GM19240 (cell line): ENCODE measurements at regions not wholly inside any gene's neighbourhood (a gene's known extent, or its start where the extent isn't known, plus 50 kb on each side); places are given as distances from the start of the nearest gene placed in this dataset.

Experiments used
- DNase-seq: peaks from one replicate; pipeline ENCODE4 v3.0.0; 2011; ENCODE audit warnings: low spot score; ENCODE audit not compliant: insufficient read length

GRCh38 chr2:151033271-151034248 is 228.1 kb downstream of the RBM43 start:
- DNase-seq, result no peak

GRCh38 chr2:151032741-151033191 is 228.9 kb downstream of the RBM43 start:
- no peak for DNase-seq

GRCh38 chr2:151030663-151031230 is 230.9 kb downstream of the RBM43 start:
- no peak for DNase-seq

- no peak for DNase-seq
Measured at GRCh38 chr2:151029406-151030157, 232.1 kb downstream of the RBM43 start.

GRCh38 chr2:151028691-151029176 is 232.9 kb downstream of the RBM43 start:
- no peak for DNase-seq

- no peak for DNase-seq
Measured at GRCh38 chr2:151027151-151027550, 234.5 kb downstream of the RBM43 start.

GRCh38 chr2:151025816-151026215 is 235.8 kb downstream of the RBM43 start:
- no peak for DNase-seq

GRCh38 chr2:151024696-151025251 is 236.9 kb downstream of the RBM43 start:
- DNase-seq, result no peak

- DNase-seq, result no peak
Measured at GRCh38 chr2:151021747-151022452, 239.8 kb downstream of the RBM43 start.

- DNase-seq, result no peak
Measured at GRCh38 chr2:151020411-151020810, 241.3 kb downstream of the RBM43 start.

- no peak for DNase-seq
Measured at GRCh38 chr2:151009437-151010175, 252.1 kb downstream of the RBM43 start.

GRCh38 chr2:151007365-151007764 is 254.3 kb downstream of the RBM43 start:
- DNase-seq, result no peak

- DNase-seq, result no peak
Measured at GRCh38 chr2:151002959-151003600, 258.6 kb downstream of the RBM43 start.

GRCh38 chr2:150997702-150998440 is 263.8 kb downstream of the RBM43 start:
- no peak for DNase-seq

- no peak for DNase-seq
Measured at GRCh38 chr2:150997066-150997465, 264.6 kb downstream of the RBM43 start.

GRCh38 chr2:150994076-150994475 is 267.6 kb downstream of the RBM43 start:
- no peak for DNase-seq

- no peak for DNase-seq
Measured at GRCh38 chr2:150989969-150990368, 271.7 kb downstream of the RBM43 start.

GRCh38 chr2:150985741-150986140 is 275.9 kb downstream of the RBM43 start:
- DNase-seq, result no peak
